SK-N-SH (cell line): ENCODE measurements at regions not wholly inside any gene's neighbourhood (a gene's known extent, or its start where the extent isn't known, plus 50 kb on each side); places are given as distances from the start of the nearest gene placed in this dataset.

Source experiments
- CTCF ChIA-PET: fragments of 300-600, 350-600 bp; formaldehyde crosslinking; extraction: SDS; loops from one replicate; lab custom pipeline; 2021; lab: Yijun Ruan, JAX
- POLR2A ChIA-PET: fragments of 350-600 bp; sonication (Branson Sonifier 250); formaldehyde crosslinking; extraction: SDS; loops from one replicate; lab custom pipeline; 2020; ENCODE audit warnings: antibody characterized with exemption, inconsistent platforms; lab: Yijun Ruan, JAX
- DNase-seq: peaks from one replicate; pipeline ENCODE4 v3.0.0; 2012
- H2AFZ ChIP-seq: fragments of 200-600 bp; sonication (generic); 2 replicates; pipeline ENCODE4 v1.8.1; 2016; ENCODE audit warnings: antibody characterized with exemption, mild to moderate bottlenecking, low read depth
- H3F3A ChIP-seq: fragments of 200-600 bp; sonication (generic); replicated peaks from 2 replicates; pipeline ENCODE3; 2016; ENCODE audit warnings: antibody characterized with exemption, mild to moderate bottlenecking; ENCODE audit not compliant: insufficient read depth
- H3K27ac ChIP-seq, 2 experiments: fragments of 200-500 bp in 1 of 2; fragments of 200-600 bp in 1 of 2; sonication (Bioruptor generic) in 1 of 2; sonication (generic), shearing (Covaris generic) in 1 of 2; 2 replicates each; pipeline versions ENCODE4 v1.5.1 to v1.6.1; 2014 to 2016; ENCODE audit warnings: low read depth in 2 of 2, inconsistent platforms in 1 of 2, low read length in 1 of 2, mild to moderate bottlenecking in 1 of 2, mixed read lengths in 1 of 2
- H3K27me3 ChIP-seq: fragments of 200-600 bp; sonication (generic), shearing (Covaris generic); 2 replicates; pipeline ENCODE4 v1.6.1; 2016; ENCODE audit warnings: mixed run types; ENCODE audit not compliant: insufficient read depth
- H3K36me3 ChIP-seq, 2 experiments: fragments of 200-500 bp in 1 of 2; fragments of 200-600 bp in 1 of 2; sonication (Bioruptor generic) in 1 of 2; sonication (generic) in 1 of 2; replicated peaks in 1 of 2; 2 replicates each; pipeline versions ENCODE3 to v1.5.1; 2014 to 2016; ENCODE audit warnings: low read length in 1 of 2, mild to moderate bottlenecking in 1 of 2; ENCODE audit not compliant: insufficient read depth in 2 of 2, control insufficient read depth in 1 of 2
- H3K4me1 ChIP-seq, 2 experiments: fragments of 200-500 bp in 1 of 2; fragments of 200-600 bp in 1 of 2; sonication (Bioruptor generic) in 1 of 2; sonication (generic), shearing (Covaris generic) in 1 of 2; 2 replicates each; pipeline versions ENCODE4 v1.5.1 to v1.6.1; 2014 to 2016; ENCODE audit warnings: low read depth in 1 of 2, low read length in 1 of 2, mixed run types in 1 of 2; ENCODE audit not compliant: insufficient read depth in 2 of 2, control insufficient read depth in 1 of 2
- H3K4me2 ChIP-seq: fragments of 200-600 bp; sonication (generic), shearing (Covaris generic); 2 replicates; pipeline ENCODE4 v1.6.1; 2017; ENCODE audit warnings: mixed run types
- H3K4me3 ChIP-seq, 2 experiments: fragments of 200-500 bp in 1 of 2; fragments of 200-600 bp in 1 of 2; sonication (Bioruptor generic) in 1 of 2; sonication (generic), shearing (Covaris generic) in 1 of 2; 2 replicates each; pipeline versions ENCODE4 v1.5.1 to v1.8.1; 2014 to 2016; ENCODE audit warnings: low read depth in 2 of 2, inconsistent platforms in 1 of 2, low read length in 1 of 2, mild to moderate bottlenecking in 1 of 2, mixed read lengths in 1 of 2, moderate library complexity in 1 of 2
- H3K79me2 ChIP-seq: fragments of 200-600 bp; sonication (generic); 2 replicates; pipeline ENCODE4 v1.8.1; 2017; ENCODE audit warnings: mild to moderate bottlenecking; ENCODE audit not compliant: insufficient read depth
- H3K9ac ChIP-seq: fragments of 200-600 bp; sonication (generic); 2 replicates; pipeline ENCODE4 v1.6.1; 2017; ENCODE audit warnings: mixed run types
- H3K9me2 ChIP-seq: fragments of 200-600 bp; sonication (generic); 2 replicates; pipeline ENCODE4 v1.6.1; 2017; ENCODE audit warnings: mixed run types
- H3K9me3 ChIP-seq: fragments of 200-600 bp; sonication (generic); 2 replicates; pipeline ENCODE4 v1.6.1; 2017; ENCODE audit warnings: mixed run types, mild to moderate bottlenecking, moderate library complexity
- H4K20me1 ChIP-seq: fragments of 200-600 bp; sonication (generic); 2 replicates; pipeline ENCODE4 v1.6.1; 2017; ENCODE audit warnings: mild to moderate bottlenecking, mixed run types; ENCODE audit not compliant: insufficient read depth
- CHD2 ChIP-seq: fragments of 150-350 bp; IDR thresholded peaks from 2 replicates; pipeline ENCODE4 v1.6.1; 2018; ENCODE audit warnings: low read length; ENCODE audit not compliant: partially characterized antibody
- EP300 ChIP-seq, 2 experiments: IDR thresholded peaks; 2 replicates each; pipeline versions ENCODE4 v1.4.0 to v1.6.1; 2012; ENCODE audit warnings: borderline replicate concordance in 1 of 2, low read depth in 1 of 2, low read length in 1 of 2
- FOXM1 ChIP-seq: IDR thresholded peaks from 2 replicates; pipeline ENCODE4 v1.4.0; 2012; ENCODE audit warnings: low read depth, mild to moderate bottlenecking
- IRF3 ChIP-seq: fragments of 150-350 bp; IDR thresholded peaks from 2 replicates; pipeline ENCODE4 v1.6.1; 2016; ENCODE audit warnings: mild to moderate bottlenecking, low read depth, low read length
- JUND ChIP-seq: IDR thresholded peaks from 2 replicates; pipeline ENCODE4 v1.4.0; 2012
- MAX ChIP-seq: IDR thresholded peaks from 2 replicates; pipeline ENCODE4 v1.4.0; 2012; ENCODE audit warnings: low read depth
- MEF2A ChIP-seq: IDR thresholded peaks from 2 replicates; pipeline ENCODE4 v1.4.0; 2012; ENCODE audit warnings: low read depth, borderline replicate concordance
- MXI1 ChIP-seq: IDR thresholded peaks from 2 replicates; pipeline ENCODE4 v1.6.1; 2012; ENCODE audit warnings: mild to moderate bottlenecking, low read depth, low read length, improper control_type of control experiment
- NFIC ChIP-seq: IDR thresholded peaks from 2 replicates; pipeline ENCODE4 v1.4.0; 2012; ENCODE audit warnings: borderline replicate concordance
- NRF1 ChIP-seq: IDR thresholded peaks from 2 replicates; pipeline ENCODE4 v1.6.1; 2012; ENCODE audit warnings: low read depth, mild to moderate bottlenecking, low read length
- PBX3 ChIP-seq: IDR thresholded peaks from 2 replicates; pipeline ENCODE4; 2012
- RAD21 ChIP-seq: IDR thresholded peaks from 2 replicates; pipeline ENCODE4 v1.6.1; 2012; ENCODE audit warnings: mild to moderate bottlenecking, low read length
- RCOR1 ChIP-seq: fragments of 150-350 bp; IDR thresholded peaks from 2 replicates; pipeline ENCODE4 v1.6.1; 2017; ENCODE audit warnings: antibody characterized with exemption, low read length
- REST ChIP-seq: IDR thresholded peaks from 2 replicates; pipeline ENCODE4 v1.6.1; 2012; ENCODE audit warnings: mild to moderate bottlenecking, low read depth, low read length, moderate library complexity
- RXRA ChIP-seq: IDR thresholded peaks from 2 replicates; pipeline ENCODE4 v1.4.0; 2012; ENCODE audit warnings: low read depth, mild to moderate bottlenecking, borderline replicate concordance
- SIN3A ChIP-seq: IDR thresholded peaks from 2 replicates; pipeline ENCODE4 v1.6.1; 2012; ENCODE audit warnings: low read depth, mild to moderate bottlenecking, low read length, moderate library complexity, borderline replicate concordance
- TAF1 ChIP-seq: IDR thresholded peaks from 2 replicates; pipeline ENCODE4 v1.6.1; 2012; ENCODE audit warnings: low read depth, mild to moderate bottlenecking, low read length, moderate library complexity, borderline replicate concordance
- TEAD4 ChIP-seq: IDR thresholded peaks from 2 replicates; pipeline ENCODE4 v1.4.0; 2012; ENCODE audit warnings: mild to moderate bottlenecking, borderline replicate concordance; ENCODE audit not compliant: insufficient read depth
- USF1 ChIP-seq: IDR thresholded peaks from 2 replicates; pipeline ENCODE4 v1.4.0; 2012; ENCODE audit warnings: low read depth, borderline replicate concordance
- WGBS: methylation state at CpG from one replicate; pipeline ENCODE4 v1.1.6; 2017; ENCODE audit warnings: low lambda C conversion rate; 5-methylcytosine and 5-hydroxymethylcytosine counted together

GRCh38 chr5:143582176-143582575 lies 178.7 kb upstream of the NR3C1 start:
- POLR2A ChIA-PET, result interaction anchor here (0.6 kb wide), 1 partner anchor 25 kb away, joined by 3 read pairs; no protein-coding TSS in a partner anchor

More at GRCh38 chr5:143582176-143582575, 178.7 kb upstream of the NR3C1 start:
- Histone ChIP-seq H3K9me2 (no peaks in the 10 kb centered on the region), H3K4me3 (no peak overlapping the region), H3F3A (peaks cover 5% of the 10 kb centered on the region), H3K9ac (no peak overlapping the region), H3K36me3 (no peaks in the 10 kb centered on the region), H3K27ac (no peak overlapping the region), H3K4me1 (peaks cover 0 to 4% of the 10 kb centered on the region in 2 experiments; a peak in 1 of 4 replicates), H3K9me3 (no peaks in the 10 kb centered on the region), H4K20me1 (no peaks in the 10 kb centered on the region), H3K4me2 (no peak overlapping the region), H3K79me2 (no peaks in the 10 kb centered on the region), H2AFZ (no peak overlapping the region), H3K27me3 (no peaks in the 10 kb centered on the region)
- TF ChIP-seq PBX3 (no peak), FOXM1 (no peak), MEF2A (no peak), TEAD4 (no peak), MAX (no peak), MXI1 (no peak), RAD21 (no peak), SIN3A (no peak), RXRA (no peak), USF1 (no peak), CHD2 (no peak), JUND (no peak), RCOR1 (no peak), REST (no peak), IRF3 (no peak), NRF1 (no peak), TAF1 (no peak), EP300 (IDR thresholded peaks at IDR 0.05; ENCODE audit: borderline replicate concordance in 1 of 2, low read depth in 1 of 2, low read length in 1 of 2) (no peak), NFIC (no peak)
- DNase-seq, result no peak
- CTCF ChIA-PET, result interaction anchor here (1.2 kb wide), 1 partner anchor 16 kb away, joined by 3 read pairs; no protein-coding TSS in a partner anchor
- 82% methylated on average over 4 of the region's 4 CpGs for WGBS
